HepG2 (cell line): ENCODE measurements at regions not wholly inside any gene's neighbourhood (a gene's known extent, or its start where the extent isn't known, plus 50 kb on each side); places are given as distances from the start of the nearest gene placed in this dataset.
A peak's percentile ranks its signal among the peaks of the same experiment; 100 is the strongest.

Source experiments
- ATAD3A ChIP-seq: sonication (generic); formaldehyde crosslinking; IDR thresholded peaks from 2 replicates; pipeline ENCODE4 v1.4.0; 2020; ENCODE audit warnings: missing genetic modification reagents
- FOXJ3 ChIP-seq: sonication (generic); formaldehyde crosslinking; IDR thresholded peaks from 2 replicates; pipeline ENCODE4 v1.4.0; 2020; ENCODE audit warnings: missing genetic modification reagents, mild to moderate bottlenecking, borderline replicate concordance
- GABPB1 ChIP-seq: IDR thresholded peaks from 2 replicates; pipeline ENCODE4 v1.6.1; 2016; ENCODE audit warnings: mild to moderate bottlenecking, missing genetic modification reagents, moderate library complexity, missing compliant biosample characterization
- GATAD2A ChIP-seq: IDR thresholded peaks from 2 replicates; pipeline ENCODE4 v1.6.1; 2016
- HMG20A ChIP-seq: IDR thresholded peaks from 2 replicates; pipeline ENCODE4 v1.6.1; 2016; ENCODE audit warnings: borderline replicate concordance
- MTA3 ChIP-seq: sonication (generic); formaldehyde crosslinking; IDR thresholded peaks from 2 replicates; pipeline ENCODE4 v1.4.0; 2020; ENCODE audit warnings: missing genetic modification reagents
- NR2F2 ChIP-seq: IDR thresholded peaks from 2 replicates; pipeline ENCODE4 v1.6.1; 2012; ENCODE audit warnings: low read depth, inconsistent platforms, borderline replicate concordance
- RARA ChIP-seq: IDR thresholded peaks from 2 replicates; pipeline ENCODE4 v1.6.1; 2016; ENCODE audit warnings: missing genetic modification reagents, missing compliant biosample characterization
- REL ChIP-seq: sonication (generic); formaldehyde crosslinking; conservative IDR thresholded peaks from 2 replicates; pipeline ENCODE4 v1.8.0; 2022; ENCODE audit warnings: mild to moderate bottlenecking, missing genetic modification reagents, moderate library complexity
- SMAD3 ChIP-seq: sonication (generic); formaldehyde crosslinking; IDR thresholded peaks from 2 replicates; pipeline ENCODE4 v1.4.0; 2020; ENCODE audit warnings: missing genetic modification reagents
- ZNF329 ChIP-seq: sonication (generic); formaldehyde crosslinking; IDR thresholded peaks from 2 replicates; pipeline ENCODE4 v1.9.0; 2021; ENCODE audit warnings: low read depth, mild to moderate bottlenecking, missing genetic modification reagents
- ZNF660 ChIP-seq: sonication (generic); formaldehyde crosslinking; IDR thresholded peaks from 2 replicates; pipeline ENCODE4 v1.5.1; 2020; ENCODE audit warnings: mild to moderate bottlenecking, low read depth, missing genetic modification reagents, borderline replicate concordance
- ZNF724P ChIP-seq: sonication (generic); formaldehyde crosslinking; IDR thresholded peaks from 2 replicates; pipeline ENCODE4 v1.8.0; 2022; ENCODE audit warnings: missing genetic modification reagents, borderline replicate concordance
- ZNF737 ChIP-seq: sonication (generic); formaldehyde crosslinking; IDR thresholded peaks from 2 replicates; pipeline ENCODE4 v1.5.0; 2020; ENCODE audit warnings: missing genetic modification reagents, mild to moderate bottlenecking, borderline replicate concordance
- ZNF878 ChIP-seq: sonication (generic); formaldehyde crosslinking; IDR thresholded peaks from 2 replicates; pipeline ENCODE4 v1.8.1; 2023; ENCODE audit warnings: mild to moderate bottlenecking, missing genetic modification reagents, moderate library complexity
- TF ChIP-seq, protein P1 (sequence below): sonication (generic); formaldehyde crosslinking; IDR thresholded peaks from 2 replicates; pipeline ENCODE4 v1.5.1; 2020; ENCODE audit warnings: mild to moderate bottlenecking, missing genetic modification reagents, borderline replicate concordance
- TF ChIP-seq, protein P2 (sequence below): IDR thresholded peaks from 2 replicates; pipeline ENCODE4 v1.6.1; 2012; ENCODE audit warnings: low read length, improper control_type of control experiment
- TF ChIP-seq, protein P3 (sequence below): sonication (generic); formaldehyde crosslinking; conservative IDR thresholded peaks from 2 replicates; pipeline ENCODE4 v1.4.0; 2020; ENCODE audit warnings: mild to moderate bottlenecking, missing genetic modification reagents, moderate library complexity

DNA sequence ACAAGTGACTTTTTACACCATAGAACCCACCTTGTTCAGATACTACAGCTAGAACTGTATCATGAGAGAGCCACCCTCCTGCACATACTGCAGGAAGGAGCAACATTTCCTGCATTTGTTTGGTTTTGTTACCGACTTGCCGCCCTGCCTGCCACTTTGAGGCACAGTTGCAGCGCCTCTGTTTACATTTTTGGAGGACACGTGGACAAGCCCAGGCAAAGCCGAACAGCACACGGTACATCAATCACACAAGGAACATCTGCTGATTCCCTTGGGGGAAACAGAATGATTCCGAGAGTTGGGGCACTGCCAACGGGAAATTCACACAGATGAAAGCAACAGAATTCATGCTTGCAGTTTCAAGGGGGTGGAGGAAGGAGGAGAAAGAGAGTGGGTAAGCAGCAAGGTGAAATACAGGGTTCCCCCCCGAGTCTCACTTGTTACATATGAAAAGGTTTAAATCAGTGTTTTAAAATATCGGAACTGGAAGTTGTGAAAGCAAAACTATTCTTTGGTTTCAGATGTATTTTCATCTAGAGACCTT is 110.7 kb downstream of the BTG1 start (continued):
- TF ChIP-seq SMAD3, result peak; percentile 58; the same call in 1 of the 2 replicates
- TF ChIP-seq, protein P1, sequence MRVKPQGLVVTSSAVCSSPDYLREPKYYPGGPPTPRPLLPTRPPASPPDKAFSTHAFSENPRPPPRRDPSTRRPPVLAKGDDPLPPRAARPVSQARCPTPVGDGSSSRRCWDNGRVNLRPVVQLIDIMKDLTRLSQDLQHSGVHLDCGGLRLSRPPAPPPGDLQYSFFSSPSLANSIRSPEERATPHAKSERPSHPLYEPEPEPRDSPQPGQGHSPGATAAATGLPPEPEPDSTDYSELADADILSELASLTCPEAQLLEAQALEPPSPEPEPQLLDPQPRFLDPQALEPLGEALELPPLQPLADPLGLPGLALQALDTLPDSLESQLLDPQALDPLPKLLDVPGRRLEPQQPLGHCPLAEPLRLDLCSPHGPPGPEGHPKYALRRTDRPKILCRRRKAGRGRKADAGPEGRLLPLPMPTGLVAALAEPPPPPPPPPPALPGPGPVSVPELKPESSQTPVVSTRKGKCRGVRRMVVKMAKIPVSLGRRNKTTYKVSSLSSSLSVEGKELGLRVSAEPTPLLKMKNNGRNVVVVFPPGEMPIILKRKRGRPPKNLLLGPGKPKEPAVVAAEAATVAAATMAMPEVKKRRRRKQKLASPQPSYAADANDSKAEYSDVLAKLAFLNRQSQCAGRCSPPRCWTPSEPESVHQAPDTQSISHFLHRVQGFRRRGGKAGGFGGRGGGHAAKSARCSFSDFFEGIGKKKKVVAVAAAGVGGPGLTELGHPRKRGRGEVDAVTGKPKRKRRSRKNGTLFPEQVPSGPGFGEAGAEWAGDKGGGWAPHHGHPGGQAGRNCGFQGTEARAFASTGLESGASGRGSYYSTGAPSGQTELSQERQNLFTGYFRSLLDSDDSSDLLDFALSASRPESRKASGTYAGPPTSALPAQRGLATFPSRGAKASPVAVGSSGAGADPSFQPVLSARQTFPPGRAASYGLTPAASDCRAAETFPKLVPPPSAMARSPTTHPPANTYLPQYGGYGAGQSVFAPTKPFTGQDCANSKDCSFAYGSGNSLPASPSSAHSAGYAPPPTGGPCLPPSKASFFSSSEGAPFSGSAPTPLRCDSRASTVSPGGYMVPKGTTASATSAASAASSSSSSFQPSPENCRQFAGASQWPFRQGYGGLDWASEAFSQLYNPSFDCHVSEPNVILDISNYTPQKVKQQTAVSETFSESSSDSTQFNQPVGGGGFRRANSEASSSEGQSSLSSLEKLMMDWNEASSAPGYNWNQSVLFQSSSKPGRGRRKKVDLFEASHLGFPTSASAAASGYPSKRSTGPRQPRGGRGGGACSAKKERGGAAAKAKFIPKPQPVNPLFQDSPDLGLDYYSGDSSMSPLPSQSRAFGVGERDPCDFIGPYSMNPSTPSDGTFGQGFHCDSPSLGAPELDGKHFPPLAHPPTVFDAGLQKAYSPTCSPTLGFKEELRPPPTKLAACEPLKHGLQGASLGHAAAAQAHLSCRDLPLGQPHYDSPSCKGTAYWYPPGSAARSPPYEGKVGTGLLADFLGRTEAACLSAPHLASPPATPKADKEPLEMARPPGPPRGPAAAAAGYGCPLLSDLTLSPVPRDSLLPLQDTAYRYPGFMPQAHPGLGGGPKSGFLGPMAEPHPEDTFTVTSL (CRISPR knock-in tag), result peak; percentile 67; the same call in 1 of the 2 replicates
- TF ChIP-seq, protein P2, sequence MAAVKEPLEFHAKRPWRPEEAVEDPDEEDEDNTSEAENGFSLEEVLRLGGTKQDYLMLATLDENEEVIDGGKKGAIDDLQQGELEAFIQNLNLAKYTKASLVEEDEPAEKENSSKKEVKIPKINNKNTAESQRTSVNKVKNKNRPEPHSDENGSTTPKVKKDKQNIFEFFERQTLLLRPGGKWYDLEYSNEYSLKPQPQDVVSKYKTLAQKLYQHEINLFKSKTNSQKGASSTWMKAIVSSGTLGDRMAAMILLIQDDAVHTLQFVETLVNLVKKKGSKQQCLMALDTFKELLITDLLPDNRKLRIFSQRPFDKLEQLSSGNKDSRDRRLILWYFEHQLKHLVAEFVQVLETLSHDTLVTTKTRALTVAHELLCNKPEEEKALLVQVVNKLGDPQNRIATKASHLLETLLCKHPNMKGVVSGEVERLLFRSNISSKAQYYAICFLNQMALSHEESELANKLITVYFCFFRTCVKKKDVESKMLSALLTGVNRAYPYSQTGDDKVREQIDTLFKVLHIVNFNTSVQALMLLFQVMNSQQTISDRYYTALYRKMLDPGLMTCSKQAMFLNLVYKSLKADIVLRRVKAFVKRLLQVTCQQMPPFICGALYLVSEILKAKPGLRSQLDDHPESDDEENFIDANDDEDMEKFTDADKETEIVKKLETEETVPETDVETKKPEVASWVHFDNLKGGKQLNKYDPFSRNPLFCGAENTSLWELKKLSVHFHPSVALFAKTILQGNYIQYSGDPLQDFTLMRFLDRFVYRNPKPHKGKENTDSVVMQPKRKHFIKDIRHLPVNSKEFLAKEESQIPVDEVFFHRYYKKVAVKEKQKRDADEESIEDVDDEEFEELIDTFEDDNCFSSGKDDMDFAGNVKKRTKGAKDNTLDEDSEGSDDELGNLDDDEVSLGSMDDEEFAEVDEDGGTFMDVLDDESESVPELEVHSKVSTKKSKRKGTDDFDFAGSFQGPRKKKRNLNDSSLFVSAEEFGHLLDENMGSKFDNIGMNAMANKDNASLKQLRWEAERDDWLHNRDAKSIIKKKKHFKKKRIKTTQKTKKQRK, result no peak
- peak; percentile 40; the same call in 1 of the 2 replicates for TF ChIP-seq ZNF724P (CRISPR knock-in tag)
- TF ChIP-seq MTA3 (CRISPR knock-in tag), result no peak
- peak; percentile 92 for TF ChIP-seq GATAD2A (CRISPR knock-in tag)
- no peak for TF ChIP-seq ZNF737 (CRISPR knock-in tag)
- TF ChIP-seq REL (CRISPR knock-in tag), result no peak
- TF ChIP-seq ATAD3A, result no peak
- TF ChIP-seq GABPB1 (CRISPR knock-in tag), result peak; percentile 23; the same call in 1 of the 2 replicates
- peak; percentile 87; the same call in 1 of the 2 replicates for TF ChIP-seq HMG20A (CRISPR knock-in tag)
- no peak for TF ChIP-seq NR2F2
- TF ChIP-seq ZNF878 (CRISPR knock-in tag), result peak; percentile 84; the same call in 1 of the 2 replicates
- TF ChIP-seq ZNF660 (CRISPR knock-in tag), result no peak
- TF ChIP-seq, protein P3, sequence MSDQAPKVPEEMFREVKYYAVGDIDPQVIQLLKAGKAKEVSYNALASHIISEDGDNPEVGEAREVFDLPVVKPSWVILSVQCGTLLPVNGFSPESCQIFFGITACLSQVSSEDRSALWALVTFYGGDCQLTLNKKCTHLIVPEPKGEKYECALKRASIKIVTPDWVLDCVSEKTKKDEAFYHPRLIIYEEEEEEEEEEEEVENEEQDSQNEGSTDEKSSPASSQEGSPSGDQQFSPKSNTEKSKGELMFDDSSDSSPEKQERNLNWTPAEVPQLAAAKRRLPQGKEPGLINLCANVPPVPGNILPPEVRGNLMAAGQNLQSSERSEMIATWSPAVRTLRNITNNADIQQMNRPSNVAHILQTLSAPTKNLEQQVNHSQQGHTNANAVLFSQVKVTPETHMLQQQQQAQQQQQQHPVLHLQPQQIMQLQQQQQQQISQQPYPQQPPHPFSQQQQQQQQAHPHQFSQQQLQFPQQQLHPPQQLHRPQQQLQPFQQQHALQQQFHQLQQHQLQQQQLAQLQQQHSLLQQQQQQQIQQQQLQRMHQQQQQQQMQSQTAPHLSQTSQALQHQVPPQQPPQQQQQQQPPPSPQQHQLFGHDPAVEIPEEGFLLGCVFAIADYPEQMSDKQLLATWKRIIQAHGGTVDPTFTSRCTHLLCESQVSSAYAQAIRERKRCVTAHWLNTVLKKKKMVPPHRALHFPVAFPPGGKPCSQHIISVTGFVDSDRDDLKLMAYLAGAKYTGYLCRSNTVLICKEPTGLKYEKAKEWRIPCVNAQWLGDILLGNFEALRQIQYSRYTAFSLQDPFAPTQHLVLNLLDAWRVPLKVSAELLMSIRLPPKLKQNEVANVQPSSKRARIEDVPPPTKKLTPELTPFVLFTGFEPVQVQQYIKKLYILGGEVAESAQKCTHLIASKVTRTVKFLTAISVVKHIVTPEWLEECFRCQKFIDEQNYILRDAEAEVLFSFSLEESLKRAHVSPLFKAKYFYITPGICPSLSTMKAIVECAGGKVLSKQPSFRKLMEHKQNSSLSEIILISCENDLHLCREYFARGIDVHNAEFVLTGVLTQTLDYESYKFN (CRISPR knock-in tag), result peak; percentile 67; the same call in 1 of the 2 replicates
- TF ChIP-seq ZNF329 (CRISPR knock-in tag), result no peak
- peak; percentile 53; the same call in 1 of the 2 replicates for TF ChIP-seq FOXJ3
- peak; percentile 25; the same call in 1 of the 2 replicates for TF ChIP-seq RARA (CRISPR knock-in tag)
